Loucy (cell line): ENCODE measurements at regions not wholly inside any gene's neighbourhood (a gene's known extent, or its start where the extent isn't known, plus 50 kb on each side); places are given as distances from the start of the nearest gene placed in this dataset.

Experiments
- CTCF ChIP-seq: fragments of 200-600 bp; sonication (generic); conservative IDR thresholded peaks from 2 replicates; pipeline ENCODE4 v1.5.1; 2014; ENCODE audit warnings: mild to moderate bottlenecking, antibody characterized with exemption, low read length
- EZH2phosphoT487 ChIP-seq: fragments of 200-600 bp; IDR thresholded peaks from 2 replicates; pipeline ENCODE4 v1.6.1; 2018; ENCODE audit warnings: antibody characterized with exemption, mild to moderate bottlenecking, moderate library complexity, borderline replicate concordance

GRCh38 chr19:57063070-57063469, 56.7 kb upstream of the USP29 start:
- TF ChIP-seq CTCF = no peak
- TF ChIP-seq EZH2phosphoT487 = no peak
